ENCODE measurements at regions not wholly inside any gene's neighbourhood (a gene's known extent, or its start where the extent isn't known, plus 50 kb on each side); places are given as distances from the start of the nearest gene placed in this dataset.

DNA sequence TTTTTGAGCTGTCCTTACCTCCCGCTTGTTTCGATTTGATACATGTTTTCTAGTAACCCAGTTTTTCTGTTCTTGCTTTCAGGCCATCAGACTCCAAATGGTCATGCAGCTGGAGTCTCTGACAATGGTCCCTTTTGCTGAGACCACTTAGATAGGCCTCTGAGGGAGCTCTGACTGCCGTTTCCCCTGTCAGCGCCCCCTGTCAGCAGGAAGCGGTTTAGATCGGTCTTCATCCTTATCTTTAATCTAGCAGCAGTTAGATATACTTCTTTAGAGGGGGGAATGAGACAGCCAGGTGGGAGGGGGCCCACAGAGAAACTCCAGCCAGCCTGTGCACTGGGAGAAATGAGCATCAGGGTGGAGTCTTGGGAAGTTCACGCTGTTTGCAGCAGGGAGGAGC lies 457.9 kb downstream of the GPAT3 start:
- CTCF ChIA-PET: no interaction called here
- Mint-ChIP-seq H3K4me1 (ENCODE audit: low read depth, unreplicated experiment) (no peaks in the 10 kb centered on the region), H3K36me3 (ENCODE audit: insufficient read depth, unreplicated experiment) (no peaks in the 10 kb centered on the region), H3K4me3 (ENCODE audit: low read depth, unreplicated experiment) (no peak overlapping the region), H3K9me3 (ENCODE audit: low read depth, unreplicated experiment) (no peaks in the 10 kb centered on the region), H3K27ac (ENCODE audit: unreplicated experiment) (no peak overlapping the region), H3K27me3 (ENCODE audit: unreplicated experiment) (no peaks in the 10 kb centered on the region)
- intact Hi-C loops (cut with micrococcal nuclease; ENCODE audit: unreplicated experiment): no loop called here
- no peak for DNase-seq
- no TSS peak for BruUV-seq (replicated peaks)
- TF ChIP-seq CTCF (IDR thresholded peaks at IDR 0.05; ENCODE audit: unreplicated experiment): no peak

- CTCF ChIA-PET: no interaction called here
- H3K36me3 Mint-ChIP-seq (ENCODE audit: insufficient read depth, unreplicated experiment): no peaks in the 10 kb centered on the region
- H3K4me3 Mint-ChIP-seq (ENCODE audit: low read depth, unreplicated experiment): no peak overlapping the region
- TF ChIP-seq CTCF (IDR thresholded peaks at IDR 0.05; ENCODE audit: unreplicated experiment): no peak
- no peaks in the 10 kb centered on the region for H3K4me1 Mint-ChIP-seq (ENCODE audit: low read depth, unreplicated experiment)
- intact Hi-C loops (cut with micrococcal nuclease; ENCODE audit: unreplicated experiment): no loop called here
- H3K27me3 Mint-ChIP-seq (ENCODE audit: unreplicated experiment): no peaks in the 10 kb centered on the region
- BruUV-seq (replicated peaks): no TSS peak
- no peak for DNase-seq
- H3K9me3 Mint-ChIP-seq (ENCODE audit: low read depth, unreplicated experiment): no peaks in the 10 kb centered on the region
- no peak overlapping the region for H3K27ac Mint-ChIP-seq (ENCODE audit: unreplicated experiment)
These were observed 453.9 kb downstream of the GPAT3 start for GRCh38 chr4:83989835-83990234.

DNA sequence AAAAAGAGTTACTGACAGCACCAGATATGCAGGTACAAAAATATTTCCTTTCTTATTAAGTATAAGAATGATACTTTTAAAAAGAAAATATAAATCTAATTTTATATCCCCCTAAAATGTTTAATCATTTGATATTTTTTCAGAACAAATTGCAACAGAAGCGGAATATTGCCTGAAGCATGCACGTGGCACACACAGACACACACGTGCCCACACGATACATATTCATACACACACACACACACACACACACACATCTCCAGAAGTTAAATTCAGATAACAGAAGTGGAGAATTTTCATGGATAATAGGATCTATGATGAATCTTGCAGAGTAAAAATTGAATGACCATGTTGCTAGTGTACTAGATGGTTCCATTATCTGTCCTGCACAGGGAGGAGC lies 445.2 kb downstream of the GPAT3 start:
- no peak overlapping the region for H3K27ac Mint-ChIP-seq (ENCODE audit: unreplicated experiment)
- intact Hi-C loops (cut with micrococcal nuclease; ENCODE audit: unreplicated experiment): no loop called here
- no peaks in the 10 kb centered on the region for H3K9me3 Mint-ChIP-seq (ENCODE audit: low read depth, unreplicated experiment)
- no peak for TF ChIP-seq CTCF (IDR thresholded peaks at IDR 0.05; ENCODE audit: unreplicated experiment)
- no peaks in the 10 kb centered on the region for H3K27me3 Mint-ChIP-seq (ENCODE audit: unreplicated experiment)
- H3K36me3 Mint-ChIP-seq (ENCODE audit: insufficient read depth, unreplicated experiment): no peaks in the 10 kb centered on the region
- CTCF ChIA-PET: no interaction called here
- BruUV-seq (replicated peaks): no TSS peak
- no peaks in the 10 kb centered on the region for H3K4me1 Mint-ChIP-seq (ENCODE audit: low read depth, unreplicated experiment)
- no peak overlapping the region for H3K4me3 Mint-ChIP-seq (ENCODE audit: low read depth, unreplicated experiment)
- no peak for DNase-seq

DNA sequence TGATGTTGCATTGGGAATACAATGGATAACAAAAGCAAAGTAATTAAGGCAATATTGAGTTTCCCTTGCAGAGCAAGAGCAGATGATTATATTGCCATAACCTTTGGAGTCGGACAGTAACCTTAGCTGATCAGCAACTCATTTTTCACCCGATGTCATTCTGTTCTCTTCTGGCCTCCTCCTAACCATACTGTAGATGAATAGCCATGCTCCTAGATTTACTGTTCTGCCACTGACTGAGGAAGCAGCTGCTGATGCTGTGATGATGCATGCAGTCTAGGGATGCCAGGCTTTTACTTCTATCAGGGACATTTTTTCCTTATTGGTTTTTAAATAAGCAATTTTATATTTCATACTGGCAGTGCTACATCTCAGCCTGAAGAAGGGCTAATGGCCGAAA lies 443.9 kb downstream of the GPAT3 start:
- H3K4me1 Mint-ChIP-seq (ENCODE audit: low read depth, unreplicated experiment): no peaks in the 10 kb centered on the region
- intact Hi-C loops (cut with micrococcal nuclease; ENCODE audit: unreplicated experiment): no loop called here
- no peak overlapping the region for H3K4me3 Mint-ChIP-seq (ENCODE audit: low read depth, unreplicated experiment)
- no peaks in the 10 kb centered on the region for H3K27me3 Mint-ChIP-seq (ENCODE audit: unreplicated experiment)
- DNase-seq: no peak
- no peaks in the 10 kb centered on the region for H3K36me3 Mint-ChIP-seq (ENCODE audit: insufficient read depth, unreplicated experiment)
- no peak for TF ChIP-seq CTCF (IDR thresholded peaks at IDR 0.05; ENCODE audit: unreplicated experiment)
- no peak overlapping the region for H3K27ac Mint-ChIP-seq (ENCODE audit: unreplicated experiment)
- CTCF ChIA-PET: interaction anchor here (0.7 kb wide), 1 partner anchor 564 kb away, joined by 3 read pairs; no protein-coding TSS in a partner anchor
- H3K9me3 Mint-ChIP-seq (ENCODE audit: low read depth, unreplicated experiment): no peaks in the 10 kb centered on the region
- no TSS peak for BruUV-seq (replicated peaks)
